ENCODE measurements at regions not wholly inside any gene's neighbourhood (a gene's known extent, or its start where the extent isn't known, plus 50 kb on each side); places are given as distances from the start of the nearest gene placed in this dataset.
A peak's percentile ranks its signal among the peaks of the same experiment; 100 is the strongest.
"Not testable (repeated sequence)": the region's sequence is repeated elsewhere in the genome, so short reads cannot be mapped to it uniquely, and the experiment has no call there.

GRCh38 chr4:42205541-42205940 lies 53.1 kb upstream of the BEND4 start:
- DNase-seq (ENCODE audit: low read depth) = no peak

- DNase-seq (ENCODE audit: low read depth) = no peak
These were observed 64.2 kb upstream of the BEND4 start for GRCh38 chr4:42216664-42217063.

- DNase-seq (ENCODE audit: low read depth) = no peak
These were observed 72.8 kb upstream of the BEND4 start for GRCh38 chr4:42225286-42225685.

GRCh38 chr4:42234817-42235216 lies 82.4 kb upstream of the BEND4 start:
- no peak for DNase-seq (ENCODE audit: low read depth)

GRCh38 chr4:42235304-42236021 lies 83.0 kb upstream of the BEND4 start:
- no peak for DNase-seq (ENCODE audit: low read depth)

- no peak for DNase-seq (ENCODE audit: low read depth)
These were observed 84.6 kb upstream of the BEND4 start for GRCh38 chr4:42237010-42237409.

GRCh38 chr4:42237451-42237850 lies 85.0 kb upstream of the BEND4 start:
- no peak for DNase-seq (ENCODE audit: low read depth)

GRCh38 chr4:42248972-42249371 lies 96.5 kb upstream of the BEND4 start:
- peak; percentile 1 for DNase-seq (ENCODE audit: low read depth)

GRCh38 chr4:42252315-42252714 lies 99.9 kb upstream of the BEND4 start:
- DNase-seq (ENCODE audit: low read depth) = no peak

- DNase-seq (ENCODE audit: low read depth) = not testable (repeated sequence)
These were observed 105.2 kb upstream of the BEND4 start for GRCh38 chr4:42257645-42258044.

GRCh38 chr4:42262701-42263490 lies 110.4 kb upstream of the BEND4 start:
- DNase-seq (ENCODE audit: low read depth) = no peak

- DNase-seq (ENCODE audit: low read depth) = no peak
These were observed 113.5 kb upstream of the BEND4 start for GRCh38 chr4:42265782-42266602.

- DNase-seq (ENCODE audit: low read depth) = no peak
These were observed 115.3 kb upstream of the BEND4 start for GRCh38 chr4:42267724-42268123.

- no peak for DNase-seq (ENCODE audit: low read depth)
These were observed 116.4 kb upstream of the BEND4 start for GRCh38 chr4:42268824-42269223.

GRCh38 chr4:42271096-42271495 lies 118.6 kb upstream of the BEND4 start:
- no peak for DNase-seq (ENCODE audit: low read depth)

- no peak for DNase-seq (ENCODE audit: low read depth)
These were observed 120.0 kb upstream of the SHISA3 start for GRCh38 chr4:42277291-42277690.

GRCh38 chr4:42278709-42279324 lies 118.5 kb upstream of the SHISA3 start:
- no peak for DNase-seq (ENCODE audit: low read depth)

GRCh38 chr4:42280327-42281095 lies 116.8 kb upstream of the SHISA3 start:
- DNase-seq (ENCODE audit: low read depth) = peak; percentile 4

- DNase-seq (ENCODE audit: low read depth) = peak; percentile 47
These were observed 115.8 kb upstream of the SHISA3 start for GRCh38 chr4:42281324-42282020.

- peak; percentile 61 for DNase-seq (ENCODE audit: low read depth)
These were observed 115.0 kb upstream of the SHISA3 start for GRCh38 chr4:42282081-42282901.
